Sciatic nerve (tissue), 2 donors: ENCODE measurements at regions not wholly inside any gene's neighbourhood (a gene's known extent, or its start where the extent isn't known, plus 50 kb on each side); places are given as distances from the start of the nearest gene placed in this dataset.
"Not testable (repeated sequence)": the region's sequence is repeated elsewhere in the genome, so short reads cannot be mapped to it uniquely, and the experiment has no call there.

Experiments
- ATAC-seq: fragments of 200-7000 bp; cut with Tn5 transposase; one replicate; pipeline ENCODE4 v1.9.1; 2020; ENCODE audit warnings: mild to moderate bottlenecking, moderate library complexity
- DNase-seq: peaks from one replicate; pipeline ENCODE4 v3.0.0-alpha.2; 2020; ENCODE audit warnings: low spot score
- intact Hi-C: fragments of 100-400 bp; cut with DNase I; formaldehyde crosslinking; loops from one replicate; pipeline ENCODE4 v1.14.2; 2022
- donor health status: DM: no; HTN: no; CAD: no.
- donor health status: DM: no; HTN: no; CAD: no.

DNA sequence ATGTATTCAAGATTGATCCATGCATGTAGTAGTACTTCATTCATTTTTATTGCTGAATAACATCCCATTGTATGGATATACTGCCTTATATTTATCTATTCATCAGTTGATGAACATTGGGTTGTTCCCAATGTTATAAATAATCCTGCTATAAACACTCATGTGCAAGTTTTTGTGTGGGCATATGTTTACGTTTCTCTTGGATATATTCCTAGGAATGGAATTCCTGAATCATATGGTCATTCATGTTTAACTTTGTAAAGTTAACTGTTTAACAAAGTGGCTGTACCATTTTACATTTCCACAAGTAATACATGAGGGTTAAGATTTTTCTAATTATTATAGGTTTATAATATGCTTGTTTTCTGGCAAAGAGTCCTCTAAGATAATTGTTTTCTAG is 1568.2 kb upstream of the SEL1L start:
- ATAC-seq (no peak), DNase-seq (no peak)
- intact Hi-C loops: no loop called here

- ATAC-seq (no peak), DNase-seq (no peak)
- intact Hi-C loops: no loop called here
Measured at GRCh38 chr14:83118029-83118428, 1584.4 kb upstream of the SEL1L start.

GRCh38 chr14:83120187-83120586 is 1586.5 kb upstream of the SEL1L start:
- DNase-seq: no peak
- intact Hi-C loops: no loop called here
- no peak for ATAC-seq

GRCh38 chr14:83126076-83126475 is 1592.4 kb upstream of the SEL1L start:
- intact Hi-C loops: no loop called here
- DNase-seq: no peak
- ATAC-seq: no peak

- ATAC-seq (no peak), DNase-seq (no peak)
- intact Hi-C loops: no loop called here
Measured at GRCh38 chr14:83128783-83129182, 1595.1 kb upstream of the SEL1L start.

DNA sequence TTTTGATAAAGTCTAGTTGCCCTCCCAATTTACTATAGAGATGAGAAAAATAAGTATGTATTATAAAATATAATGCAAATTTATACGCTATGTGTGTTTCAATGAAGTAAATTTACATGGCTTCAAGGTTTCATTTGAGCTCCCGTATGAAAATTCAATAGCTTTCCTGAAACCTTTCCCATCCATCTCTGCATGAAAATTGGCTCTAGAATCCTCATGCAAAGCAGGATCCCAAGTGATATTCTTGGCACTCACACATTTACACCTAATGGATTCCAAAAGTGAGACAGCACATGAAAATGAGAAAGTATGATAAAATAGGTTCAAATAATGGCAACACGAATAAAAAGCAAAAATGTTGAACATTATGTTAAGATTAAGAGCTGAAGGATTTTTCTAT is 1595.8 kb upstream of the SEL1L start:
- intact Hi-C loops: no loop called here
- ATAC-seq (no peak), DNase-seq (no peak)

DNA sequence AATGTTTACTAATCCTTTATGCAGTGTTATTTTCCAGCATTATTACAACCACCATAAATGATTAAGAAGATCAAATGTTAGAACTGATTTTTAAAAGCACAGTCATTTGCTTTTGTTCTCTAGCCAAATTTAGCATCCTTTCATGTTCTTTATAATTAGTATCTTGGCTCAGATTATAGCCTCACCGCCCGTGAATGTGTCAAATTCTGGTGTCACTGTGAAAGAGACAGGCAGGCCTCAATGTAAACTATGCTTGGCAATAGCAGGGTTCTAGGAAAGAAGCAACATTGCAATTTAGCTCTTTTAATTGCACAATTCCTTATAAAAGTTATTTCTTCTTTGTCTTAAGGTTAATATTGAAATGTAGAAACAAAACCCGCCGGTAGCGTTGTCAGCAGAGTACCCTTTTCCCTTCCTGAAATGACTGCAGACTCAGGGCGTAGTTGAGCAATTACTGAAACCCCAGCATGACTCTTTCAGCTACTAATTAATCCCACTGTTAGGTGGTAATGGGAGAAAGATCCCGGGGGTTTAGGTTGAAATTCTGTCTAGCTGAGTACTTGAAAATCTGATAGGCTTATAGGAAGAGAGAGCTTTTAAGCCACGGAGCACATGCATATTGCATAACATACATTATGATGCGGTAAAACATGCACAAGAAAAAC is 1600.5 kb upstream of the SEL1L start:
- no peak for ATAC-seq
- DNase-seq: no peak
- intact Hi-C loops: no loop called here

DNA sequence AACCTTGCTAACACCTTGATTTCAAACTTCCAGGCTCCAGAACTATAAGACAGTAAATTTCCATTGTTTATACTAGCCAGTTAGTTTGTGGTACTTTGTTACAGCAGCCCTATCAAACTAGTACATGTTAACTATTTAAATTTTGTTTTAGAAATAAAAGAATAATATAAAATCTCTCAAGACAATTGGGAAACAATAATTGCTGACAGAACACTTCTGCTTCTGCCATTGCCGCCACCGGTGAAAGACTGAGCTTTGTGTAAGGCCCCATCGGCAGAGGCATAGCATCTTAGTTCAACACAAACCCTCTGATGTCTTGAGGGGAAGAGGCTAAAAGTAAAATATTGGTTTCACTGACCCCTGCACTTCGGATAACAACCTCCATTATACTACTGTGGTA is 1607.1 kb upstream of the SEL1L start:
- intact Hi-C loops: no loop called here
- ATAC-seq: no peak
- DNase-seq: no peak

DNA sequence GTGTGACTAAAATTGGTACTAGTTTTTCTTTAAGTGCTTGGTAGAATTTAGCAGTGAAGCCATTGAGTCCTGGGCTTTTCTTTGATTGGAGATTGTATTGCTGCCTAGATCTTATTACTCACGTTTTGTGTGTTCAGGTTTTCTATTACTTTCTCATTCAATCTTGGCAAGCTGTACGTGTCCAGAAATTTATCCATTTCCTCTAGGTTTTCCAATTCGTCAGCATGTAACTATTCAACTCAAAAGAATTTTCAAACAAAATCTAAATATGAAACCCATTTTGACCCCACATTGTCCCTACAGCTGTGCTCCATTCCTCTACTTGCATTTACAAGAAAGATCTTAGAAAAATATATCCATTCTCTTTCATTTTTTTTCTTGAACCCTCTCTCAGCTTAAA is 1613.4 kb upstream of the SEL1L start:
- intact Hi-C loops: no loop called here
- DNase-seq (no peak), ATAC-seq (no peak)

DNA sequence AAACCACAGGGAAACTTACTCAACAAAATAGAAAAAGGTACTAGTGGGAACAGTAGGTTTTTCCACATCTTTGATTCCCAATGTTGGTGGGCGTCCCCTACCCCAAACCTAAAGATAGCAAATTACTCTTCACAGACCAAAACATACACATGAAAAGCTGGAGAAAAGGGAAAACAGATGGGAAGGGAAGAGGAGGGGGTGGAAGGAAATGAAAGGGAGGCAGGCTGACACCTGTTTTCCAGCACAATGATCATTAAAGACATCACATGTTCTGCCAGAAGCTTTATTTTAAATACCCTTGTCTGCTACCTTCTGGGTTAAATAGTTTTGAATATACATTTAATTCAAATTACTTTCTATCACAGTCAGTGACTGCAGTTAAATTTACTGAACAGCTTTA is 1617.9 kb upstream of the SEL1L start:
- intact Hi-C loops: no loop called here
- ATAC-seq (no peak), DNase-seq (no peak)

GRCh38 chr14:83153081-83153480 is 1619.4 kb upstream of the SEL1L start:
- intact Hi-C loops: no loop called here
- ATAC-seq (no peak), DNase-seq (no peak)

- ATAC-seq (peak; percentile 39), DNase-seq (no peak)
- intact Hi-C loops: no loop called here
Measured at GRCh38 chr14:83162361-83162929, 1628.8 kb upstream of the SEL1L start.

DNA sequence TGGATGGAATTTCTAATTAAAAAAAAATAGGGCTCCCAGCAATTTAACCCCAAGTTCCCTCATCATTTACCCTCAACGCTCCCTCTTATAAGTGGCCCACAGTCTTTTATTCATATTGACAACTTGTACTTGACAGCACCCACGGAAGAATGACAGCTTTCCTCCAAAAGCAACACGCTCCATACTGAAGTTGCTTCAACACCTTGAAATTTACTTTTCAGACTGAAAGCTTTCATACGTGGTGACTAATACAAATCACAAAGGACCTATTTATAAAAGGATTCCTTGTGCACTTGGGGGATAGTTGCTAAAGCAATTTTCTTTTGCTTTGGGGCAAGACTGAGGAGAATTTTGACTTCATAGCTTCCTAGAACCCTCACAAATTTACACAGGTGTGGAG is 1629.4 kb upstream of the SEL1L start:
- intact Hi-C loops: no loop called here
- DNase-seq: no peak
- ATAC-seq: no peak

DNA sequence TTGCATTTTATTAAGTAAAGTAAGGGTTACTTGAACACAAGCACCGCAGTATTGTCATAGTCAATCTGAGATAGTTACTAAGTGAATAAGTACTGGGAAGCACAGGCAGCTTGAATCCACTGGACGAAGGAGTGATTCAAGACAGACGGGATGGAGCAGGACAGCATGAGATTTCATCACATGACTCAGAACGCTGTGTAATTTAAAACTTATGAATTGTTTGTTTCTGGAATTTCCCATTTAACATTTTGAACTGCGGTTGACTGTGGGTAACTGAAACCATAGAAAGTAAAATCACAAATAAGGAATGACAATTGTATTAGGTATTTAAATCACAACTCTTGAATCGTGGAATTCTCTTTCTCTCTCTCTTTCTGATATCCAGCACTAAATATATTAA is 1630.4 kb upstream of the SEL1L start:
- no peak for DNase-seq
- intact Hi-C loops: no loop called here
- peak; percentile 68 for ATAC-seq

DNA sequence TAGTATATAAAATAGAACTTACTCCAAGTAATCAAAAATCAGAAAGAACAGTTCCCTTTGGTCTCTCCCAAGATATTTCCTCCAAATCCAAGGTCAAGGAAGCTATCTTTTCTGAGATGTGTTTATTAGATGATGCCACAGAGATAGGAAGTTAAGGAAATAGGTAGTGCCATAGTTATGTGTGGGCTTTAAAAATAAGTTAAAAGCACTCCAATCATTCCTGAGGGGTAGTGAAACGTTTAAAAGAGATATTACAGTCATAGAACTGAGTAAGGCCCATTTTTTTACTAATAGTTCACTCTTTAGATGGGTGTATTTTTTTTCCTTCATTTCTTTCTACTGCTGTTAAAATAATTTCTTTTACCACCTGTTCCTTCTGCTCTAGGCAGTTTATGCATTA is 1630.9 kb upstream of the SEL1L start:
- intact Hi-C loops: no loop called here
- ATAC-seq (no peak), DNase-seq (no peak)

GRCh38 chr14:83170165-83170564 is 1636.5 kb upstream of the SEL1L start:
- no peak for DNase-seq
- no peak for ATAC-seq
- intact Hi-C loops: no loop called here

DNA sequence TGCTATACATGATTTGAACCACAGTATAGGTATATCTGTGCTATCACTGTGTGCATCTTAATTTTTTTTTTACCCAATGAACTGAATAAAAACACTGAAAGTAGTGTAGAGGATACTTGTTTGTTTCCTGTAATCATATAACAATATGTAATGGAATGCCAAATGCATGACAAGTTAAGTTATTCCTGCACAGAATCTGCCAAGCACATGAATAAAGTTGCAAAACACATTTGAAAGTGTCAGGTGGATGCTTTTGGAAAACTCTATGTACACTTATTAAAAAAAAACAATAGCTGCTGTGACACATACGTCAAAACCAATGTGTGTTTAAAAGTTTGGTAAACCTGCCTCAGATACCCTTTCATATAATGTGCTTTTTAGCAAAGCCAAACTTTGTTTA is 1638.1 kb upstream of the SEL1L start:
- DNase-seq: no peak
- no peak for ATAC-seq
- intact Hi-C loops: no loop called here

DNA sequence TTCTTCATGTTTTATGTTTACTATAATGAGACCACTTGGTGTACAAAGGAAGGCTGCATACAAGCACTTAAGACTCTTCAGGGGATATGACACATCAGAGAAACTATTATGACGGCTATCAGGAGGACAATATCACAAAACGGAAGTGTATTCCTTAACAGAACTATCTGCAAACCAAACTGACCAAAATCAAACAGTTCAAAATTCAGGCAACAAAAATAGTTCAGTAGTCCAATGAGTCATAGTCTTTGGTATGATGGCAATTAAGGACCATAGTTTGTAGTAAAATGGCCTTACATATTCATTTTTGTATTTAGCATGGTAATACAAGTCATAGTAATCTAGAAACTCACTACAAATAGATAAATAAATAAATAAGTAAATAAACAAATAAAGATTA is 1638.7 kb upstream of the SEL1L start:
- ATAC-seq (no peak), DNase-seq (no peak)
- intact Hi-C loops: no loop called here

DNA sequence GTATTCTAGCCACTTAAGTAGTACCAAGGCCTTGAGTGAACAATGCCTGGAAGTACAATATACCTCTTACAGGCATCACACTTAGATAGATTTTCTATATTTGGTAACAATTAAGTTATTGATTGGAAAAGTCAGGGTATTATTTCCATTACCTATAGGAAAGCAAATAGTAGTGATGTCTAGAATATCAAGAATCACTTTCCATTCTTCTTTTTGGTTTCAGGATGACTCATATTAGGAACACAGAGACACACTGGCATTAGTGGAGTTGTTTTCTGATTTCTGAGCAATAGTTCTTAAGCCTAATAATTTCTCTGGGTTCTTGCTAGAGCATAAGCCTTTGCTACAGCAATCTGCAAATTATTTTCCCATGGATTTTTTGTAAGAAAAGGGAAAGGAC is 1640.0 kb upstream of the SEL1L start:
- intact Hi-C loops: no loop called here
- ATAC-seq (no peak), DNase-seq (no peak)

DNA sequence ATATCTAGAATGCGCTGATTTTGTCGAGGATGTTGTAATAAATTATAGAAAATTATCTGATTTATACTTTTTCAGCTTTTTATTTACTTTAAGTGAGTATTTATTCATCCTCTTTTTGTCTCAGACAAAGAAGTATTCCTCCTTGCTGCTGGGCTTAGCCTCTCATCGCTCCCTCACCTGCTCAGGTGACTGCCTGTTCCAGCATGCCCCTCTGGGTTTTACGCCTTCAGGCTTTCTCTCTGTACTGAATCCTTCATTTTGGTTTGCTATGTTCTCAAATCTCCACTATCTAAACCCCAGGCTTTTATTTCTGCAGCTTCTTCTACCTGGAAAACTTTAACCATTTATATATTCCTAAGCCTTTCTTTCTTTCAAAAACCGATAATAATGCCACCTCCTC is 1650.9 kb upstream of the SEL1L start:
- DNase-seq: no peak
- no peak for ATAC-seq
- intact Hi-C loops: no loop called here

DNA sequence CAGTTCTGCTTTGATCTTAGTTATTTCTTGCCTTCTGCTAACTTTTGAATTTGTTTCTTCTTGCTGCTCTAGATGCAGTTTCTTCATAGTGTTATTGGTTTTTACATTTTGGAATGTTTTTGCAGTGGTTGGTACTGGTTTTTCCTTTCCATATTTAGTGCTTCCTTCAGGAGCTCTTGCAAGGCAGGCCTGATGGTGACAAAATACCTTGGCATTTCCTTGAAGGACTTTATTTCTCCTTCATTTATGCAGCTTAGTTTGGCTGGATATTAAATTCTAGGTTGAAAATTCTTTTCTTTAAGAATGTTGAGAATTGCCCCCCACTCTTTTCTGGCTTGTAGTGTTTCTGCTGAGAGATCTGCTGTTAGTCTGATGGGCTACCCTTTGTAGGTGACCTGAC is 1654.7 kb upstream of the SEL1L start:
- intact Hi-C loops, DNase-seq, ATAC-seq: not testable (repeated sequence)
